Activated CD8-positive, alpha-beta memory T cell treated with anti-CD3 and anti-CD28 coated beads for 36 hours (primary cell): ENCODE measurements at regions not wholly inside any gene's neighbourhood (a gene's known extent, or its start where the extent isn't known, plus 50 kb on each side); places are given as distances from the start of the nearest gene placed in this dataset.
"Not testable (repeated sequence)": the region's sequence is repeated elsewhere in the genome, so short reads cannot be mapped to it uniquely, and the experiment has no call there.

Source experiments
- CTCF ChIA-PET: fragments of 350-600 bp; sonication (Branson Sonifier 250); formaldehyde crosslinking; loops from one replicate; lab custom pipeline; 2021; ENCODE audit warnings: antibody characterized with exemption; lab: Charles Lee
- POLR2A ChIA-PET: fragments of 350-600 bp; sonication (Branson Sonifier 250); formaldehyde crosslinking; loops from one replicate; lab custom pipeline; 2021; ENCODE audit warnings: antibody characterized with exemption; lab: Charles Lee

DNA sequence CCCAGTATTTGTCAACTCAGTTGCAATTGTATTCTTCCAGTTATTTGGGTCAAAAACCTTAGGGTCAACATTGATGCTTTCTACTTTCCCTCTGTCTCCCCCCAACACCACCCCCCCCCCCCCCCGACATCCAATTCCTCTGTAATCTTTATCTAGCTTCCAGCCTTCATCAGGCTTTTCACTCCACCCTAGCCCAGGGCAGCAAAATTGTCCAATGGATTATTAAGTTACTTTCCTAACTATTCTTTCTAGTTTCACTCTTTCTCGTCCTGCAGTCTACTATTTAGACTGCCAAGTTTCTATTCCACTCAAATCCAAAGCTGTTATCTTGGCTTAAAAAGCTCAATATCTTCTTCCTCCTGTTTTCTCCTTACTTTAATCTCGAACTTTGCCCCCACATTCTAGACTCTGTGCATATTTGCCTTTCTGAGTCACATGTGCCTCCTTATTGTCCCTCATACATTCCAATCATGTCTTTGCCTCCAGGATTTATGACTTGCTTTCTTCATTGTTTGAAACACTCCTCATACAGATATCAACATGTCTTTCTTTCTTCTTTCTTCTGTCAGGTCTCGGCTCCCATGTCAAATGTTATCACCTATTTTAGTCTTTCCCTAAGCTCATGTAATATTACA lies 196.6 kb upstream of the TMEM196 start:
- POLR2A ChIA-PET, result no interaction called here

DNA sequence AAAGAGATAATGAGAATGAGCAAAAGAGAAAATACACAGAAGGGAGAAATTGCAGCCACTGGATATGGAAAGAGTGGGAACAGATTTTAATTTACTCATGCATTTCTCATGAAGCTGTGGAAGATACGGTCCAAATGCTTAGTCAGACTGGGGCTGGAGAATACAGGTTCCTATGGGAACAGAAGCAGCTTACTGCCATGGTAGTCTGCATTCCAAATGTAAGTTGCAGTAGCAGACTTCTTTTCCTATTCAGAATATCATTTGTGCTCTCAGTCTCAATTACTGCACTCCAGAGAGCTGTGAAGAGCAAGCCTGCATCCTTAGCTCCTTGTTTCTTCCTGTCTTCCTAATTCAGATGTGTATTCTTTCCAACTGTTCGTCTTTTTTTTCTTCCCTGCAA lies 190.8 kb upstream of the TMEM196 start:
- CTCF ChIA-PET, result no interaction called here

More for the DNA sequence above, 196.6 kb upstream of the TMEM196 start:
- CTCF ChIA-PET, result no interaction called here

GRCh38 chr7:19963695-19964094 lies 190.3 kb upstream of the TMEM196 start:
- CTCF ChIA-PET, result no interaction called here
- POLR2A ChIA-PET, result no interaction called here

More for the DNA sequence above, 190.8 kb upstream of the TMEM196 start:
- POLR2A ChIA-PET, result no interaction called here

DNA sequence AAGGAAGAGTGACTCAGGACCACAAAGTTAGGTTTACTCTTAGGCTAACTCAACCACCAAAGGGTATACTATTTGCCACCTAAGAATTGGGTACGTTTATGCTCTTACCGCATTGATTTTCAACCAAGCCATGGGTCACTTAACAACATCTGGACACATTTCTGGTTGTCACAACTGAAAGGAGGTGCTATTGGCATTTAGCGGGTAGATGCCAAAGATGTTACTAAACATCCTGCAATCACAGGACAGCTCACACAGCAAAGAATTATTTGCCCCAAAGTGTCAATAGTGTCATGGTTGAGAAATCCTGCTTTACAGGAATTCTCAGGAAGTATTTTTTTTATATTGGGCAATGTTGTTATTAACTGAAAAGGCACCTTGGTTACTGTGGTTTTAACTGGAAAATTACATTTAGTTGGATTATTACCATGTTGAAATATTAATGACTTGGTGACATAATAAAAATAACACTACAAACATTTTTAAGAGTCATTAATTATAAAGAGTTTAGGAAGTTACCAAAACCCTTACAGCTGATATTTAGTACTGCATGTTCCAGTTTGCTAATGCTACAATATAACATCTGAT lies 185.0 kb upstream of the TMEM196 start:
- CTCF ChIA-PET, result no interaction called here
- POLR2A ChIA-PET, result no interaction called here

- CTCF ChIA-PET, result no interaction called here
- POLR2A ChIA-PET, result no interaction called here
Observed at GRCh38 chr7:19957664-19958063, 184.2 kb upstream of the TMEM196 start.

DNA sequence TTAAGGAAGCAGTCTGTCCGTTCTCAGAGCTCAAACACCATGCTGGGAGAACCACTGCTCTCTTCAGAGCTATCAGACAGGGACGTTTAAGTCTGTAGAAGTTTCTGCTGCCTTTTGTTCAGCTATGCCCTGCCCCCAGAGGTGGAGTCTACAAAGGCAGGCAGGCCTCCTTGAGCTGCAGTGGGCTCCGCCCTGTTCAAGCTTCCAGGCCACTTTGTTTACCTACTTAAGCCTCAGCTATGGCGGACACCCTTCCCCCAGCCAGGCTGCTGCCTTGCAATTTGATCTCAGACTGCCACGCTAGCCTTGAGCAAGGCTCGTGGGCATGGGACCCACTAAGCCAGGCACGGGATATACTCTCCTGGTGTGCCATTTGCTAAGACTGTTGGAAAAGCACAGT lies 180.7 kb upstream of the TMEM196 start:
- POLR2A ChIA-PET, CTCF ChIA-PET: not testable (repeated sequence)

DNA sequence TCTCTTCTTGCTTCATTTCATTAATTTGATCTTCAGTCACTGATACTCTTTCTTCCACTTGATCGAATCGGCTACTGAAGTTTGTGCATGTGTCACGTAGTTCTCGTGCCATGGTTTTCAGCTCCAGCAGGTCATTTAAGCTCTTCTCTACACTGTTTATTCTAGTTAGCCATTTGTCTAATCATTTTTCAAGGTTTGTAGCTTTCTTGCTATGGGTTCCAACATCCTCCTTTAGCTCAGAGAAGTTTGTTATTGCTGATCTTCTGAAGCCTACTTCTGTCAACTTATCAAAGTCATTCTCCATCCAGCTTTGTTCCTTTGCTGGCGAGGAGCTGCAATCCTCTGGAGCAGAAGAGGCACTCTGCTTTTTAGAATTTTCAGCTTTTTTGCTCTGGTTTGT lies 180.0 kb upstream of the TMEM196 start:
- POLR2A ChIA-PET, CTCF ChIA-PET: not testable (repeated sequence)

DNA sequence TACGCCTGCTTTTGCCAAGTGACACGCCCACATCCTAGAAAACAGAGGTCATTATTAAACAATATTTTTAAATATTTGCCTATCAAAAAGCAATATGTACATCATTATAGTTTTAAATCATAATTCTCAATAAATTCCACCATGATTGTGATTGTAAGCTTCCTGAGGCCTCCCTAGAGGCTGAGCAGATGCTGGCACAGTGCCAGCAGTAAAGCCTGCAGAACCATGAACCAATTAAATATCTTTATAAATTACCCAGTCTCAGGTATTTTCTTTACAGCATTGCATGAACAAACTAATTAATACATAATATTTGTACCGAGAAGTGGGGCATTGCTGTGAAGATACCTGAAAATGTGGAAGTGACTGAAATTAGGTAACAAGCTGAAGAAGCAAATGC lies 174.7 kb upstream of the TMEM196 start:
- POLR2A ChIA-PET, result no interaction called here
- CTCF ChIA-PET, result no interaction called here

DNA sequence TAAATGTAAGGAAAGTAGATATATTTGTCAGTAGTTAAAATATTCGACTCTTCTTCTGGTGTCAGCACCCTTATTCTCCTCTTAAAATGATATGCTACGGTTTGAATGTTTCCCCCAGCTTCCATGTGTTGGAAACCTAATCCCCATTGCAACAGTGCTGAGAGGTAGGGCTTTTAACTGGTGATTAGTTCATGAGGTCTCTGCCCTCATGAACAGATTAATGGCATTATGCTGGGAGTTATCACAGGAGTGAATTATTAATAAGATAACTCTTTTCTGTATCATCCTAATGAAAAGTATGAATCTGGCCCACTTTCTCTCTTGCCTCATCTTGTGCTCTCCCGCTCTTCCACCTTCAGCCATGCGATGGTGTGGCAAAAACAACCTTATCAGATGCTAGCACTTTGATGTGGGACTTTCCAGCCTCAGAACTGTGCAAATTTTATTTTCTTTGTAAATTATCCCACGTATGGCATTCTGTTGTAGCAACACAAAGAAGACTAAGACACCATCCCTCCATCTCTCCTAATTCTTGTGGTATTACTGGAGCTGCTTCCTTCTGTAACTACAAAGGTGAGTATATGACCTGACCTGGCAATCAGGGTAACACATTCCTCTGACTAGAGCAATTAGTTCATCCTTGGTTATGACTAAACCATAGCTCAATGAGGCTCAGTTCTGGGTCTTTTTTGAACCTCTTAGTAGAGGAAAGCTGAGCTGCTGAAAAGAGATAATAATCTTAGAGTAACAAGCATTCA lies 171.1 kb upstream of the TMEM196 start:
- ChIA-PET CTCF (no interaction called here), POLR2A (no interaction called here)

GRCh38 chr7:19939746-19940145 lies 166.3 kb upstream of the TMEM196 start:
- POLR2A ChIA-PET, result no interaction called here
- CTCF ChIA-PET, result no interaction called here

GRCh38 chr7:19932549-19933249 lies 159.3 kb upstream of the TMEM196 start:
- ChIA-PET CTCF (no interaction called here), POLR2A (no interaction called here)

- CTCF ChIA-PET, result no interaction called here
- POLR2A ChIA-PET, result no interaction called here
Observed at GRCh38 chr7:19930851-19931250, 157.4 kb upstream of the TMEM196 start.

DNA sequence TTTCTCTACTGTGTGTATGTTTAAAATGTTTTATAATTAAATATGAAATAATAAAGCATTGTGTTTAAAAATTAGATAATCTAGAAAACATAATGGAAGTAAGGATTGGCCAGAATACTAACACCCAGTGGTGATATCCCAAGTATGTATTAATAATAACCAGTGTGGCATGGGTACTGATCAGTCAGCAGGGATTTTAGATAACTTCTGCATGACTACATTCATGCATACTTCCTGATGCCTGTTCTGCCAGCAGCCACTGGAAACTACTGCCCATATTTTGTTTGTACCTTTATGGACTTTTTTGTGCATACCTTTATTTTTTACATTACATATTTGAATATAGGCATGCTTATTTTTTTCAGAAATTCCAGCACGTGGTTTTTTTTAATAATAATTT lies 156.6 kb upstream of the TMEM196 start:
- ChIA-PET CTCF (no interaction called here), POLR2A (no interaction called here)

DNA sequence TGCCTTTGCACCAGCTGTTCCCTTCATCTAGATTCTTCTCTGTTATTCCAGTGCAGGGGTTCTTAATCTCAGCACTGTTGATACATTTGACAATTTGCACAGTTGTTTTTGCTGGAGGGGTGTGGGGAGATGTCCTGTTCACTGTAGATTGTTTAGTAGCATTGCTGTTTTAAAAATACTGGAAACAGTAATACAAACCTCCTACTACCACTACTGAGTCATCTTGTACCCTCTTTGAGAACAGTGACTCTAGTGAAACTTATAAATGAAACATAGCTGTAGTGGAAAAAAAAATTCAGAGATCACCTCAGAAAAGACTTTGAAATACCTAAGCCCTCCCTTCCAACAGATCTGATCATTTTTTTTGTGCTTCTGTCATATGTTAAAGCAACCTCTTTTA lies 154.8 kb upstream of the TMEM196 start:
- POLR2A ChIA-PET, result no interaction called here
- CTCF ChIA-PET, result no interaction called here

- CTCF ChIA-PET, result interaction anchor here (1.0 kb wide), 1 partner anchor 17 kb away, joined by 3 read pairs; no protein-coding TSS in a partner anchor
- POLR2A ChIA-PET, result no interaction called here
Observed at GRCh38 chr7:19920705-19921104, 147.3 kb upstream of the TMEM196 start.

DNA sequence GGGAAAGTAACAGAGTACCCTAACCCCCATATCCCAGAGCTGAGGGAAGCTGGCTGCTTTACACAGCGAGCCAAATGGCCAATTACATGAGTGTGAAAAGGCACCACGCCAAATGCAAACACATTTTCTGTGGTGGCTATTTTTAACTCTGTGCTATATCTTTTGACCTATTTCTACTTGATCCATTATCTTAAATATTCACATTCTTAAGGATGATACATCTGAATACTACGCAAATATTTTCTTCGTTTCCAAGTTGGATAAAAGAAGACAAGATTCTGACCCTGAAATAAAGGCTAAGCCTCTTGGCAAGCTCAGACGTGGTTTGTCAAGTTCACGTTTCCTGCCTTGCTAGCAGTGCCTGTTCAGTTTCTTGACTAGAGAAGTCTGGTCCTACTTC lies 146.7 kb upstream of the TMEM196 start:
- CTCF ChIA-PET, result interaction anchor here (1.0 kb wide), 1 partner anchor 17 kb away, joined by 3 read pairs; no protein-coding TSS in a partner anchor
- POLR2A ChIA-PET, result no interaction called here

DNA sequence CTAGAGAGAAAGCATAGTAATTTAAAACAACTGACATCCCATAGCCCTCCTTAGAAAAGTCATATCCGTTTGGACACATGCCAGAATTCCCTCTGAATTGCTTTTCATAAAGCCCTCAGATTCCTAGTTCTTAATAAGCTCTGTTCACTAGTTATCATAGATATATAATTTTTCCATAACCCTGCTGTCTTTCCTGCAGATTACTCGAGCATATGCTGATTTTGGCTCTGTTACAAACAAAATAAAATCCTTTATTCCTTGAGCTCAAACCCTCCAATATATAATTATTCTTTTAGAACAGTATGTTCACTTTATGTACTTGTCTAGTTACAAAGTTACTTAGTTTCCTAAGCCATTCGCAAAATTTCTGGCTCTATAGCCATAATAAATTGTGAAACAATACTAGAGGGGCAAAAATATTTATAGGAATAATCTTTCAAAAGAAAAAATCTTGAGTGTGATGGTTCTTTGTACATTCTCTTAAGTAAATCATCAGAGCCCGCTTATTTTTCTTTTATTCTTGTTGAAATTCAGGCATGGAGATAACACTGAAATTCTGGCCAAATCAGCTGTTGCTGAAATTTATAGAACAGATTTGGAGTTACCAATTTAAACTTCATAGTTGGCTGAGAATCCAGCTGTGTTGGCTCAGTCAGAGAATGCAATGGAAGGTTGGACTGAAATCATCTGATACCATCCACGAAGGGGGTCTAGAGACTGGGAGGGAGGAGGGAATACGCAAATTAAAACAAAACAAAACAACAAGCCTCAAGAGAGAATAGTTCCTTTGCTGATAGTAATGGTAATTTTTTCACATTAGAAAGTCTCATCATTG lies 146.1 kb upstream of the TMEM196 start:
- POLR2A ChIA-PET, result no interaction called here

DNA sequence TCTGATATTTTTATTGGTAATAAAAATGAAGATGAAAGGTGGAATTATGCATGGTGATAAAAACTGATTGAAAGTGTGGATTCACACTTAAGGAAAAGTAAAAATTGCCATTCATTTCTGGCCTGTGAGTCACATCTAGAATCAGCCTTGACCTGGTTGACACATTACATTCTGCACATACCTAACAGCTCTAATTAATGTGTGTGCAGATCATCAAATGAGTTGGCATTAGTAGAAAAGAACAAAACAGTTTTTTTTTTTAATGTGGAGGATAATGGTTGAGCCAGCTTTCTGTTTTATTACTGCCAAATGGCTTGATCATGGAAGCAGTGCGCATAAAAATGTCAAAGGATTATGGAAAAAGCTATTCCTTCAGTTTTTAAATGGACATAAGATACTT lies 142.6 kb upstream of the TMEM196 start:
- POLR2A ChIA-PET, result no interaction called here
- CTCF ChIA-PET, result no interaction called here

More for the DNA sequence above, 146.1 kb upstream of the TMEM196 start:
- CTCF ChIA-PET, result no interaction called here

DNA sequence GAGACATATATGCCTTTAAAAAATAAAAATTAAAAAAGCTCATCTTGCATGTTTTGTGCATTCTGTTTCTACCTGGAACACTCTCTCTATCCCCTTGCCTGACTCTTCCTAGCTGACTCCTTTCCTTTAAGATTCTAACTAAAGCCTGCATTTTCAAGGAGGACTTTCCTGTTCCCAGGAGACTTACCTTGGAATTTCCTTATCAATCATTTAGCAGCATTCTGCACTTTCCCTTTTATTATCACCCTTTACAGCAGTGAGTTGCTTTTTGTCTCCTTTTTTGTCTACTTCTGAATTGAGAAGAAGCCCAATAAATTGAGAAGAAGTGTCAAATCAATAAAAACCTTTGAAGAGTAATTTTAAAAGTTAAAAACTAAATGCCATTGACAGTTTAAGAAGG lies 142.2 kb upstream of the TMEM196 start:
- ChIA-PET POLR2A (no interaction called here), CTCF (no interaction called here)
